Activated CD4-positive, alpha-beta T cell treated with anti-CD3 and anti-CD28 coated beads for 24 hours (primary cell): ENCODE measurements at regions not wholly inside any gene's neighbourhood (a gene's known extent, or its start where the extent isn't known, plus 50 kb on each side); places are given as distances from the start of the nearest gene placed in this dataset.
"Not testable (repeated sequence)": the region's sequence is repeated elsewhere in the genome, so short reads cannot be mapped to it uniquely, and the experiment has no call there.

Source experiments
- DNase-seq, 2 donors: peaks; one replicate each; pipeline ENCODE4 v3.0.0-alpha.2; 2020; ENCODE audit warnings: low read depth in 2 of 2

- no peak for DNase-seq
Observed at GRCh38 chr7:50920031-50920635, 137.4 kb upstream of the GRB10 start.

GRCh38 chr7:50915621-50916020, 132.9 kb upstream of the GRB10 start:
- no peak for DNase-seq

- DNase-seq: no peak
Observed at GRCh38 chr7:50914460-50914859, 131.8 kb upstream of the GRB10 start.

GRCh38 chr7:50908628-50909290, 126.1 kb upstream of the GRB10 start:
- DNase-seq: no peak

GRCh38 chr7:50898604-50899477, 116.1 kb upstream of the GRB10 start:
- DNase-seq: not testable (repeated sequence)

GRCh38 chr7:50887061-50887460, 104.4 kb upstream of the GRB10 start:
- DNase-seq: not testable (repeated sequence)

GRCh38 chr7:50872437-50872836, 89.7 kb upstream of the GRB10 start:
- no peak for DNase-seq

GRCh38 chr7:50869108-50869725, 86.5 kb upstream of the GRB10 start:
- no peak for DNase-seq

- no peak for DNase-seq
Observed at GRCh38 chr7:50868426-50869100, 85.9 kb upstream of the GRB10 start.

GRCh38 chr7:50867034-50867356, 84.3 kb upstream of the GRB10 start:
- DNase-seq: no peak

GRCh38 chr7:50866343-50867033, 83.8 kb upstream of the GRB10 start:
- no peak for DNase-seq

GRCh38 chr7:50865450-50865849, 82.8 kb upstream of the GRB10 start:
- no peak for DNase-seq

GRCh38 chr7:50864694-50865093, 82.0 kb upstream of the GRB10 start:
- DNase-seq: no peak

GRCh38 chr7:50863053-50863452, 80.4 kb upstream of the GRB10 start:
- no peak for DNase-seq

GRCh38 chr7:50862302-50862701, 79.6 kb upstream of the GRB10 start:
- no peak for DNase-seq

GRCh38 chr7:50860598-50860997, 77.9 kb upstream of the GRB10 start:
- no peak for DNase-seq

- no peak for DNase-seq
Observed at GRCh38 chr7:50860174-50860573, 77.5 kb upstream of the GRB10 start.

GRCh38 chr7:50858528-50859245, 76.0 kb upstream of the GRB10 start:
- no peak for DNase-seq

GRCh38 chr7:50857804-50858489, 75.3 kb upstream of the GRB10 start:
- no peak for DNase-seq

GRCh38 chr7:50856806-50857205, 74.1 kb upstream of the GRB10 start:
- DNase-seq: no peak
